GM19468 (cell line): ENCODE measurements at regions not wholly inside any gene's neighbourhood (a gene's known extent, or its start where the extent isn't known, plus 50 kb on each side); places are given as distances from the start of the nearest gene placed in this dataset.
A peak's percentile ranks its signal among the peaks of the same experiment; 100 is the strongest.

ENCODE experiments used
- ATAC-seq: cut with Tn5 transposase; IDR thresholded peaks from one replicate; pipeline ENCODE4 v1.9.1; 2021; ENCODE audit warnings: mild to moderate bottlenecking, moderate library complexity, moderate number of reproducible peaks; ENCODE audit not compliant: unreplicated experiment; ENCODE audit errors: extremely low read depth

GRCh38 chr13:21814604-21815003 lies 143.7 kb downstream of the FGF9 start:
- no peak for ATAC-seq

- ATAC-seq = no peak
Measured at GRCh38 chr13:21817878-21818277, 147.0 kb downstream of the FGF9 start.

GRCh38 chr13:21822029-21822428 lies 151.2 kb downstream of the FGF9 start:
- no peak for ATAC-seq

- ATAC-seq = no peak
Measured at GRCh38 chr13:21823416-21823815, 152.5 kb downstream of the FGF9 start.

GRCh38 chr13:21823949-21824348 lies 153.1 kb downstream of the FGF9 start:
- peak; percentile 32 for ATAC-seq

- ATAC-seq = no peak
Measured at GRCh38 chr13:21825186-21825585, 154.3 kb downstream of the FGF9 start.

- no peak for ATAC-seq
Measured at GRCh38 chr13:21825801-21826200, 154.9 kb downstream of the FGF9 start.

- no peak for ATAC-seq
Measured at GRCh38 chr13:21826214-21827015, 155.5 kb downstream of the FGF9 start.

- ATAC-seq = no peak
Measured at GRCh38 chr13:21831654-21832324, 160.9 kb downstream of the FGF9 start.

- no peak for ATAC-seq
Measured at GRCh38 chr13:21833921-21834320, 163.0 kb downstream of the FGF9 start.

- ATAC-seq = no peak
Measured at GRCh38 chr13:21834521-21834920, 163.6 kb downstream of the FGF9 start.

- no peak for ATAC-seq
Measured at GRCh38 chr13:21837288-21837687, 166.4 kb downstream of the FGF9 start.

- ATAC-seq = no peak
Measured at GRCh38 chr13:21837841-21838551, 167.1 kb downstream of the FGF9 start.

GRCh38 chr13:21846605-21847004 lies 175.7 kb downstream of the FGF9 start:
- ATAC-seq = no peak

GRCh38 chr13:21849323-21849722 lies 178.4 kb downstream of the FGF9 start:
- ATAC-seq = no peak

- no peak for ATAC-seq
Measured at GRCh38 chr13:21850013-21851006, 179.4 kb downstream of the FGF9 start.

GRCh38 chr13:21852043-21852442 lies 181.2 kb downstream of the FGF9 start:
- ATAC-seq = no peak

- ATAC-seq = no peak
Measured at GRCh38 chr13:21853779-21854178, 182.9 kb downstream of the FGF9 start.

- no peak for ATAC-seq
Measured at GRCh38 chr13:21868823-21869222, 197.9 kb downstream of the FGF9 start.

- ATAC-seq = no peak
Measured at GRCh38 chr13:21871382-21871781, 200.5 kb downstream of the FGF9 start.
